Left ventricle myocardium inferior (tissue), 1 donor: ENCODE measurements at regions not wholly inside any gene's neighbourhood (a gene's known extent, or its start where the extent isn't known, plus 50 kb on each side); places are given as distances from the start of the nearest gene placed in this dataset.

Experiments used
- DNase-seq: peaks from one replicate; pipeline ENCODE4 v3.0.0-alpha.2; 2020
- H3K27ac ChIP-seq: fragments of 200-600 bp; replicated peaks from 2 replicates; pipeline ENCODE4 v1.8.0; 2021
- H3K27me3 ChIP-seq: fragments of 200-600 bp; 2 replicates; pipeline ENCODE4 v1.8.0; 2021; ENCODE audit warnings: low read depth
- H3K36me3 ChIP-seq: fragments of 200-600 bp; 2 replicates; pipeline ENCODE4 v1.8.0; 2021
- H3K4me1 ChIP-seq: fragments of 200-600 bp; 2 replicates; pipeline ENCODE4 v1.8.0; 2021
- H3K4me3 ChIP-seq: fragments of 200-600 bp; 2 replicates; pipeline ENCODE4 v1.8.0; 2021; ENCODE audit warnings: mild to moderate bottlenecking, moderate library complexity
- H3K9me3 ChIP-seq: fragments of 200-600 bp; replicated peaks from 2 replicates; pipeline ENCODE4 v1.8.0; 2021
- CTCF ChIP-seq: fragments of 200-600 bp; IDR thresholded peaks from 2 replicates; pipeline ENCODE4 v1.8.0; 2021; ENCODE audit warnings: antibody characterized with exemption, mild to moderate bottlenecking, borderline replicate concordance
- intact Hi-C: fragments of 100-400 bp; cut with micrococcal nuclease; formaldehyde crosslinking; loops from one replicate; pipeline ENCODE4 v1.11.0; 2022
- donor health status: DM: no; HTN: yes; CAD: no; lungs with severe emphysema.

GRCh38 chr11:71176812-71177211, 75.6 kb downstream of the SHANK2 start:
- peaks cover 41% of the 10 kb centered on the region for H3K27me3 ChIP-seq
- no peak for DNase-seq
- H3K9me3 ChIP-seq: peaks cover 31% of the 10 kb centered on the region
- no peak overlapping the region for H3K27ac ChIP-seq
- no peaks in the 10 kb centered on the region for H3K4me1 ChIP-seq
- H3K4me3 ChIP-seq: no peak overlapping the region
- intact Hi-C loops: no loop called here
- no peak for TF ChIP-seq CTCF
- no peaks in the 10 kb centered on the region for H3K36me3 ChIP-seq

GRCh38 chr11:71173709-71174108, 78.7 kb downstream of the SHANK2 start:
- DNase-seq: no peak
- H3K4me3 ChIP-seq: no peak overlapping the region

GRCh38 chr11:71172680-71173079, 79.7 kb downstream of the SHANK2 start:
- no peak for TF ChIP-seq CTCF
- H3K27ac ChIP-seq: no peak overlapping the region
- intact Hi-C loops: no loop called here
- H3K36me3 ChIP-seq: no peaks in the 10 kb centered on the region
- H3K27me3 ChIP-seq: peaks cover 48% of the 10 kb centered on the region
- H3K4me1 ChIP-seq: no peaks in the 10 kb centered on the region
- peaks cover 22% of the 10 kb centered on the region for H3K9me3 ChIP-seq
- no peak overlapping the region for H3K4me3 ChIP-seq
- no peak for DNase-seq

More at GRCh38 chr11:71173709-71174108, 78.7 kb downstream of the SHANK2 start:
- Histone ChIP-seq H3K9me3 (peaks cover 31% of the 10 kb centered on the region), H3K36me3 (no peaks in the 10 kb centered on the region), H3K27me3 (peaks cover 57% of the 10 kb centered on the region), H3K27ac (no peak overlapping the region), H3K4me1 (no peaks in the 10 kb centered on the region)
- intact Hi-C loops: no loop called here
- no peak for TF ChIP-seq CTCF

- no peak for DNase-seq
- H3K4me1 ChIP-seq: no peaks in the 10 kb centered on the region
- H3K27me3 ChIP-seq: peaks cover 48% of the 10 kb centered on the region
- H3K36me3 ChIP-seq: no peaks in the 10 kb centered on the region
- no peak overlapping the region for H3K27ac ChIP-seq
- intact Hi-C loops: no loop called here
- TF ChIP-seq CTCF: no peak
- no peak overlapping the region for H3K4me3 ChIP-seq
- peaks cover 11% of the 10 kb centered on the region for H3K9me3 ChIP-seq
Measured at GRCh38 chr11:71171576-71171975, 80.8 kb downstream of the SHANK2 start.

- intact Hi-C loops: no loop called here
- Histone ChIP-seq H3K36me3 (no peaks in the 10 kb centered on the region), H3K27me3 (peaks cover 51% of the 10 kb centered on the region), H3K4me3 (no peak overlapping the region), H3K4me1 (no peaks in the 10 kb centered on the region), H3K27ac (no peak overlapping the region), H3K9me3 (peaks cover 4% of the 10 kb centered on the region)
- TF ChIP-seq CTCF: no peak
- no peak for DNase-seq
Measured at GRCh38 chr11:71170624-71171423, 81.6 kb downstream of the SHANK2 start.
